ENCODE measurements at regions not wholly inside any gene's neighbourhood (a gene's known extent, or its start where the extent isn't known, plus 50 kb on each side); places are given as distances from the start of the nearest gene placed in this dataset.
"Not testable (repeated sequence)": the region's sequence is repeated elsewhere in the genome, so short reads cannot be mapped to it uniquely, and the experiment has no call there.

GRCh38 chr7:125934539-125934938, 1004.9 kb upstream of the POT1 start:
- no peaks in the 10 kb centered on the region for H3K27me3 ChIP-seq
- DNase-seq (no peak), ATAC-seq (peak; percentile 71)
- intact Hi-C loops (cut with DNase I): no loop called here
- no peak overlapping the region for H3K27ac ChIP-seq
- TF ChIP-seq, protein P1, sequence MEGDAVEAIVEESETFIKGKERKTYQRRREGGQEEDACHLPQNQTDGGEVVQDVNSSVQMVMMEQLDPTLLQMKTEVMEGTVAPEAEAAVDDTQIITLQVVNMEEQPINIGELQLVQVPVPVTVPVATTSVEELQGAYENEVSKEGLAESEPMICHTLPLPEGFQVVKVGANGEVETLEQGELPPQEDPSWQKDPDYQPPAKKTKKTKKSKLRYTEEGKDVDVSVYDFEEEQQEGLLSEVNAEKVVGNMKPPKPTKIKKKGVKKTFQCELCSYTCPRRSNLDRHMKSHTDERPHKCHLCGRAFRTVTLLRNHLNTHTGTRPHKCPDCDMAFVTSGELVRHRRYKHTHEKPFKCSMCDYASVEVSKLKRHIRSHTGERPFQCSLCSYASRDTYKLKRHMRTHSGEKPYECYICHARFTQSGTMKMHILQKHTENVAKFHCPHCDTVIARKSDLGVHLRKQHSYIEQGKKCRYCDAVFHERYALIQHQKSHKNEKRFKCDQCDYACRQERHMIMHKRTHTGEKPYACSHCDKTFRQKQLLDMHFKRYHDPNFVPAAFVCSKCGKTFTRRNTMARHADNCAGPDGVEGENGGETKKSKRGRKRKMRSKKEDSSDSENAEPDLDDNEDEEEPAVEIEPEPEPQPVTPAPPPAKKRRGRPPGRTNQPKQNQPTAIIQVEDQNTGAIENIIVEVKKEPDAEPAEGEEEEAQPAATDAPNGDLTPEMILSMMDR (IDR thresholded peaks at IDR 0.05): no peak
- H3K36me3 ChIP-seq: no peaks in the 10 kb centered on the region
- H3K4me3 ChIP-seq: no peak overlapping the region
- H3K9me3 ChIP-seq: peaks cover 0 to 8% of the 10 kb centered on the region in 2 donors
- H3K4me1 ChIP-seq: no peaks in the 10 kb centered on the region

DNA sequence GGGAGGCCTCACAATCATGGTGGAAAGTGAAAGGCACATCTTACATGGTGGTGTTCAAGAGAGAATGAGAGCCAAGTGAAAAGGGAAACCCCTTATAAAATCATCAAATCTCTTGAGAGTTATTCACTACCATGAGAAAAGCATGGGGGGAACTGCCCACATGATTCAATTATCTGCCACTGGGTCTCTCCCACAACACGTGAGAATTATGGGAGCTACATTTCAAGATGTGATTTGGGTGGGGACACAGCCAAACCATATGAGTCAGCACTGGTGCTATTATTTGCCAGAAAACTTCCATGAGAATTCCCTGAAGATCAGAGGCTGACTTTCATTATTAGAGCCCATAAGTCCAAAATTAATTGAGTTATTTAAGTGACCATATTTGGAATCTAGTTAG, 1001.2 kb upstream of the POT1 start:
- Histone ChIP-seq H3K27ac (no peak overlapping the region), H3K4me1 (no peaks in the 10 kb centered on the region), H3K4me3 (no peak overlapping the region), H3K9me3 (peaks cover 0 to 8% of the 10 kb centered on the region in 2 donors), H3K36me3 (no peaks in the 10 kb centered on the region), H3K27me3 (no peaks in the 10 kb centered on the region)
- TF ChIP-seq, protein P1 (IDR thresholded peaks at IDR 0.05): no peak
- ATAC-seq (no peak), DNase-seq (no peak)
- intact Hi-C loops (cut with DNase I): no loop called here

DNA sequence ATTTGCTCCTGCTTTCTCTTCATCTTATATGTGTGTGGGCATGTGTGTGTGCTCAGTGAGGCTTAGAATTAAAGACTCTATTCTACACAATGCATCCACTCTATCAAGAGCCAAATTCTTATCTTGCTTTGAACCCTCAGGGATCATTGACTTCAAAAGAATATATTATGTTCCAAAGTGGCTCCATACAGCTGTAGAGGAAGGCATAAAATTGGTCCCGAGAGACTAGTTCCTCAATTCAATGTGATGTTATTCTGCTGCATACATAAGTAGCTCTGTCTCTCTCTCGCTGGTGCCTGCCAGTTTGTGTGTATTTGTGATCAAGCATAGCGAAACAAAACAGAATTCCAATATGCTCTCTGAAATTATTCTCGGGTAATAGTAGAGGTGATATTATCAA, 997.9 kb upstream of the POT1 start:
- ATAC-seq (no peak), DNase-seq (no peak)
- intact Hi-C loops (cut with DNase I): no loop called here
- H3K9me3 ChIP-seq: no peaks in the 10 kb centered on the region
- no peaks in the 10 kb centered on the region for H3K36me3 ChIP-seq
- H3K27me3 ChIP-seq: no peaks in the 10 kb centered on the region
- no peak overlapping the region for H3K4me3 ChIP-seq
- H3K4me1 ChIP-seq: no peaks in the 10 kb centered on the region
- TF ChIP-seq, protein P1 (IDR thresholded peaks at IDR 0.05): no peak
- H3K27ac ChIP-seq: no peak overlapping the region

DNA sequence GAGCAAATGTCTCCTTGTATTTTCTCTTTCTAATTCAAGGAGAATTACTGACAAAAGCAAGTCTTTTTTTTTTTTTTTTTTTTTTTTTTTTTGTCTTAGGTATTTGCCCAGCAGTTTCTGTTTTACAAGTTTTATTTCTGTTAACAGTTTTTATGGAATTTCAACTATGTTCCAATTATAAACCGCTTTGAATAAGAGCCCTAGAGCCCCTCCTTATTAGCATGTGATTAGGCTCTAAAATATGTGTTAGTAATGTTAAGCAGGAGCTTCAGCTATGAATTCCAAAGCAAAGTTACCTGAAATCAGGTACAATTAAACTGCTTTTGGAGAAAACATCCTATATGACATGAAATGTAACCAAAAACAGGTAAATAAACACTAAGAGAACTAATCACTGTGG, 997.0 kb upstream of the POT1 start:
- no peak overlapping the region for H3K4me3 ChIP-seq
- H3K4me1 ChIP-seq: no peaks in the 10 kb centered on the region
- intact Hi-C loops (cut with DNase I): no loop called here
- no peak overlapping the region for H3K27ac ChIP-seq
- no peak for DNase-seq
- H3K36me3 ChIP-seq: no peaks in the 10 kb centered on the region
- TF ChIP-seq, protein P1 (IDR thresholded peaks at IDR 0.05): no peak
- peak; percentile 80 for ATAC-seq
- H3K9me3 ChIP-seq: no peaks in the 10 kb centered on the region
- no peaks in the 10 kb centered on the region for H3K27me3 ChIP-seq

GRCh38 chr7:125924037-125924436, 994.4 kb upstream of the POT1 start:
- peak; percentile 75 for ATAC-seq
- TF ChIP-seq, protein P1 (IDR thresholded peaks at IDR 0.05): no peak
- Histone ChIP-seq H3K36me3 (no peaks in the 10 kb centered on the region), H3K4me1 (no peaks in the 10 kb centered on the region), H3K9me3 (peaks cover 0 to under 1% of the 10 kb centered on the region in 2 donors), H3K27ac (no peak overlapping the region), H3K27me3 (no peaks in the 10 kb centered on the region), H3K4me3 (no peak overlapping the region)
- no peak for DNase-seq
- intact Hi-C loops (cut with DNase I): no loop called here

- H3K4me3 ChIP-seq; DNase-seq; H3K27ac ChIP-seq; H3K27me3 ChIP-seq; H3K9me3 ChIP-seq; H3K36me3 ChIP-seq; intact Hi-C loops (cut with DNase I); H3K4me1 ChIP-seq; ATAC-seq: not testable (repeated sequence)
Observed at GRCh38 chr7:125915381-125915948, 985.8 kb upstream of the POT1 start.
